Adrenal gland (tissue), 5 donors: ENCODE measurements at regions not wholly inside any gene's neighbourhood (a gene's known extent, or its start where the extent isn't known, plus 50 kb on each side); places are given as distances from the start of the nearest gene placed in this dataset.

Source experiments
- POLR2A ChIP-seq, 2 donors: fragments of 450-650 bp; IDR thresholded peaks; one replicate each; pipeline ENCODE4 v1.6.1; 2017; ENCODE audit warnings: antibody characterized with exemption in 2 of 2, mild to moderate bottlenecking in 2 of 2, moderate library complexity in 1 of 2
- TF ChIP-seq, protein P1 (sequence below), 6 experiments: fragments of 450-650 bp in 4 of 6; fragments of 200-600 bp in 2 of 6; sonication (generic) in 1 of 6; IDR thresholded peaks; 1 replicate in 5 of 6; 2 replicates in 1 of 6; pipeline versions ENCODE4 v1.5.1 to v1.8.0; 2016 to 2021; ENCODE audit warnings: antibody characterized with exemption in 6 of 6, mild to moderate bottlenecking in 2 of 6, moderate library complexity in 1 of 6
- donor health status: DM: no; HTN: no; CAD: no.

DNA sequence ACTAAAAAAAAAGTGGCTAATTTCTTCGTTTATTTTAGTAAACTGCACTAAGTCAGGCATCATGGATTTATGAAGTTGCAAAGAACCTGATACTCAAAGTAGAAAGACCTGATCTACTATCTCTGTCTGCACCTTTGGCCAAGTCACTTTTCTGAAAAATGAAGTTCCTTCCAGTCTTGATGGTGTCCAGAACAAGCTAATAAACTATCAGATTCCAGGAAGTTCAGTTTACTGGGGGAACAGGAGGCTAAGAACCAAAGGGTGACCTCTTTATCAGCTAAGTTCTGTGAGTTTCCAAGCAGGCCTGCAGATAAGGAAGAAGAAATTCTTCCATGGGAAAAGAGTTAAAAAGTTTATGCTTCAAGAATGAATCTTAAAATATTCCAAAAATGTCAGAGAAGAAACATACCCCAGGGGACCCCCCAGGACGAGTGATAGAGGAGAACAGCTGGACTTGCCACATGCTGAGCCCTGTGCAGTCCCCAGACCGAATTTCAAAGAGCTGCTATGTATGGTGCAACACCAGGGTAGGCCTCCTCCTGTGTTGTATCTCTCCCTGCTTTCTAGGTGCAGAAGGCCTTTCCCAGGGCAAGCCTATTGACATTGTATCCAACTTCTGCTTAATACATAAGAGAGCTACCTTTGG is 72.8 kb upstream of the FGGY start:
- TF ChIP-seq, protein P1, sequence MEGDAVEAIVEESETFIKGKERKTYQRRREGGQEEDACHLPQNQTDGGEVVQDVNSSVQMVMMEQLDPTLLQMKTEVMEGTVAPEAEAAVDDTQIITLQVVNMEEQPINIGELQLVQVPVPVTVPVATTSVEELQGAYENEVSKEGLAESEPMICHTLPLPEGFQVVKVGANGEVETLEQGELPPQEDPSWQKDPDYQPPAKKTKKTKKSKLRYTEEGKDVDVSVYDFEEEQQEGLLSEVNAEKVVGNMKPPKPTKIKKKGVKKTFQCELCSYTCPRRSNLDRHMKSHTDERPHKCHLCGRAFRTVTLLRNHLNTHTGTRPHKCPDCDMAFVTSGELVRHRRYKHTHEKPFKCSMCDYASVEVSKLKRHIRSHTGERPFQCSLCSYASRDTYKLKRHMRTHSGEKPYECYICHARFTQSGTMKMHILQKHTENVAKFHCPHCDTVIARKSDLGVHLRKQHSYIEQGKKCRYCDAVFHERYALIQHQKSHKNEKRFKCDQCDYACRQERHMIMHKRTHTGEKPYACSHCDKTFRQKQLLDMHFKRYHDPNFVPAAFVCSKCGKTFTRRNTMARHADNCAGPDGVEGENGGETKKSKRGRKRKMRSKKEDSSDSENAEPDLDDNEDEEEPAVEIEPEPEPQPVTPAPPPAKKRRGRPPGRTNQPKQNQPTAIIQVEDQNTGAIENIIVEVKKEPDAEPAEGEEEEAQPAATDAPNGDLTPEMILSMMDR (IDR thresholded peaks at IDR 0.05), result no peak
- no peak for TF ChIP-seq POLR2A (IDR thresholded peaks at IDR 0.05)
